GM12892 (cell line): ENCODE measurements at regions not wholly inside any gene's neighbourhood (a gene's known extent, or its start where the extent isn't known, plus 50 kb on each side); places are given as distances from the start of the nearest gene placed in this dataset.

ENCODE experiments used
- POLR2A ChIP-seq: IDR thresholded peaks from 2 replicates; pipeline ENCODE4 v1.6.1; 2011; ENCODE audit warnings: low read depth, low read length, control low read depth
- POLR2AphosphoS5 ChIP-seq: IDR thresholded peaks from 2 replicates; pipeline ENCODE4 v1.6.1; 2011; ENCODE audit warnings: low read depth, low read length, control low read depth
- TAF1 ChIP-seq: IDR thresholded peaks from 2 replicates; pipeline ENCODE4 v1.6.1; 2011; ENCODE audit warnings: low read depth, mild to moderate bottlenecking, control low read depth, low read length, borderline replicate concordance

- TF ChIP-seq POLR2A (no peak), POLR2AphosphoS5 (no peak), TAF1 (no peak)
These were observed 57.2 kb upstream of the PCSK2 start for GRCh38 chr20:17169585-17170136.
